Activated CD4-positive, alpha-beta T cell treated with anti-CD3 and anti-CD28 coated beads, Interleukin-2, amount 50 U/mL, for 48 hours (primary cell): ENCODE measurements at regions not wholly inside any gene's neighbourhood (a gene's known extent, or its start where the extent isn't known, plus 50 kb on each side); places are given as distances from the start of the nearest gene placed in this dataset.

Experiments used
- DNase-seq, 2 experiments: peaks; one replicate each; pipeline ENCODE4 v3.0.0-alpha.2; 2020

GRCh38 chr12:111193977-111194702 is 174.8 kb downstream of the PHETA1 start:
- no peak for DNase-seq

DNA sequence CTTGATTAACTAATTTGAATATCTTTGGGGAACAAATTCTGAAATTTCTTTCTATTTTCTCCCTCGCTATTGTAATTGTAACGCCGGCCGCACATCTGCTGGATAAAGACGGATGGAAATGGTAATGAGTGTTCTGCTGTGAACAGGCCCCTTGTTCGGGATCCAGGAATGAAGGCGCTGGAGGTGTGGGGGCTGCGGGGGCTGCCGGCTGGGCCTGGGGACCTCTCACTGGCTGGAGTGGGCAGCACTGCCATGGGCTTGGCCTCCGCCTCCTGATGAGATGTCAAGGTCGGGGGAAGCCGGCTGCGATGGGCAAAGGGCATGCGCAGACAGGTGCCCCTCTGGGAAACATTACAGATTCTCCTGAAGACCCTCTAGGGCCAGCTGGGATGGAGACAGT is 175.4 kb downstream of the PHETA1 start:
- DNase-seq, result no peak

DNA sequence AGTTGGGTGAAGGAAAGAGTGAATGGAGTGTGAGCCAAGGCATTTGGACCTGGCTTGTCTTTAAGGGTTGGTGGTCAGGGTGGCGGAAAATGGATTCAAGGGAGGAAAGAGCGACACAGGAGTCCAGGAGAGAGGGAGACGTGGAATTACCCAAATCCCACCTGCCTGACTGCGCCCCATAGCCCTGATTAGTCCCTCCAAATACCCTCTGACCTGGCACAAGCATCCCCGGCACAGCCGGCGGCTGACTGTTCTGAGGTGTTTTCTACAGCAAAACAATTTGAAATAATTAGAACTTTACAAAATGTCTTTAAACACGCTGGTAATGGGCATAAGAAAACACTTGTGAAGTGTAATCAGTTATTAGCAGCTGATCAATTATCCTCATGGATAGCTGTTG is 175.8 kb downstream of the PHETA1 start:
- no peak for DNase-seq

- no peak for DNase-seq
Measured at GRCh38 chr12:111192647-111193046, 176.2 kb downstream of the PHETA1 start.

GRCh38 chr12:111190741-111191526 is 178.0 kb downstream of the PHETA1 start:
- DNase-seq, result no peak

- no peak for DNase-seq
Measured at GRCh38 chr12:111189792-111190191, 179.1 kb downstream of the PHETA1 start.

GRCh38 chr12:111188436-111188835 is 180.5 kb downstream of the PHETA1 start:
- no peak for DNase-seq

- DNase-seq, result no peak
Measured at GRCh38 chr12:111186347-111186746, 182.5 kb downstream of the PHETA1 start.

GRCh38 chr12:111185889-111186227 is 183.0 kb downstream of the PHETA1 start:
- no peak for DNase-seq

- DNase-seq, result no peak
Measured at GRCh38 chr12:111185206-111185888, 183.5 kb downstream of the PHETA1 start.

GRCh38 chr12:111184161-111184560 is 184.7 kb downstream of the PHETA1 start:
- DNase-seq, result no peak

GRCh38 chr12:111183094-111183493 is 185.8 kb downstream of the PHETA1 start:
- DNase-seq, result no peak

- no peak for DNase-seq
Measured at GRCh38 chr12:111182382-111182781, 186.5 kb downstream of the PHETA1 start.

- DNase-seq, result no peak
Measured at GRCh38 chr12:111181143-111181726, 187.7 kb downstream of the PHETA1 start.

GRCh38 chr12:111180426-111181142 is 188.3 kb downstream of the PHETA1 start:
- DNase-seq, result no peak

DNA sequence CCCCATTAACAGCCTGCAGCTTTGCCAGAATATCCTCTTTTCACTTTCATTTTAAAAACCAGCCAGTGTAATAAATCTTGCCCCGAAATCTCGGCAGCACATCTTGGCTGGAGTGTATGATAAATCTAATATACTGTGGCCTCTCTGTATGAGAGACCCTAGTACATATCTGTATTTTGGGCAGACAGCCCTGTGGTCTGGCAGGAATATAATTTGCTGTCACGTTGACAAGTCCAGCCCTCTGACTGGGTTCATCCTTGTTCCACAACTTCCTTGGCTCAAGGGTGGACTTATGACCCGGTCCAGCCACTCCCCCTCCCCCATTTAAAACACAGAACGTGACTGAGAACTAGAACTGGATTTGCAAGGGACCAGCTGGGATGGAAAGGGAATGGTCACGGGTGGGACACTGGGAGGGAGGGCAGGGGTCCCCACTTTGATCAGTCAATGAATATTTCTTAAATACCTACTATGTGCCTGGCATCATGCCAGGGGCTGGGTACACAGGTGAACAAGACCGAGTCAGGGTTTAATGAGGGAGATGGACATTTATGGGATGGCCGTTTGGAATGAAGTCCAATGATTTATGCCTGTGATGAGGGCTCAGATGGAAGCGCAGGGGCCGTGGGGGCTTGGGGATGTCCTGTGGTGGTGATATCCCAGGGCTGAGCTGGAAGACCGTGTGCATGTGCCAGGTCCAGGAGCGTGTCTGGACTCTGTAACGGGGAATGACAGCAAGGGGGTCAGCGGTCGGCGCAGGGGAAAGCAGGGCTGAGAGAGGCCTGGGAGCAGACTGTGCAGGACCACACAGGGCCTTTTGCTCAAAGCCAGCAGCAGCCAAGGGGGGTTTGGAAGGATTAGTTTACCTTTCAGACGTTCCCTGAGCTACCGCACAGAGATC is 190.5 kb downstream of the PHETA1 start:
- DNase-seq, result no peak

- no peak for DNase-seq
Measured at GRCh38 chr12:111175396-111176094, 193.3 kb downstream of the PHETA1 start.

DNA sequence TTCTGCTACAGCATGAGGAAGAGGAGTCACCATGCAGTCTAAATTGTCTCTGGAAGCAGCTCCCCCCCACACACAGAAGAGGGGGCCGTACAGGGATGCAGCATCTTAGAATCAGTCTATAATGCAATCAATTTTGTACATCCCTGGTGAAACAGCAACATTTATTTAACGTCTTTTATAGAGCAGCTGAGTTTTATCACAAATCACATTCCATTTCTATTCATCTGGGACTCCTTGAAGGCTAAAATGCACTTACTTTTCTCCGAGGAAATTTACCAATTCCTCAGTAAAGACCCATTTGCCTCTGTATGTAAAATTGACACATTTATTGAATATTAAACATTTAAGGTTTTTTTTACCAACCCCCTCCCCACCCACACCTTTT is 193.9 kb downstream of the PHETA1 start:
- DNase-seq, result no peak

- DNase-seq, result no peak
Measured at GRCh38 chr12:111174251-111174960, 194.5 kb downstream of the PHETA1 start.

DNA sequence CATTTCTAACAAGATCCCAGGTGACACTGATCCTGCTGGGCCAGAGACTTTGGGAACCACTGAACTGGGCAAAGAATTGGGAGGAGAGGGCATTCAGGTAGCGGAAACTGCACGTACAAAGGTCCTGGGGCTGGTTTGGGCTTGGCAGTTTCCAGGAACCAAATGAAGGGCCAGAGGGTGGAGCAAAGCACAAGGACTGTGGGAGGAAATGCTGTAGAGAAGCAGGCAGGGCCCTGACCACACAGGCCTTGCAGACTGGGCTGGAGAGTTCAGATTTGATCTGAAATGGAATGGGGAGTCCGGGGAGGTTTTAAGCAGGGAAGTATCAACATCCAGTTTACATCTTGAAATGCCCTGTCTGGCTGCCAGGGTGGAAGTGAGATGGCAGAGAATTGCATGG is 195.1 kb downstream of the PHETA1 start:
- DNase-seq, result no peak
